ENCODE measurements at regions not wholly inside any gene's neighbourhood (a gene's known extent, or its start where the extent isn't known, plus 50 kb on each side); places are given as distances from the start of the nearest gene placed in this dataset.

DNA sequence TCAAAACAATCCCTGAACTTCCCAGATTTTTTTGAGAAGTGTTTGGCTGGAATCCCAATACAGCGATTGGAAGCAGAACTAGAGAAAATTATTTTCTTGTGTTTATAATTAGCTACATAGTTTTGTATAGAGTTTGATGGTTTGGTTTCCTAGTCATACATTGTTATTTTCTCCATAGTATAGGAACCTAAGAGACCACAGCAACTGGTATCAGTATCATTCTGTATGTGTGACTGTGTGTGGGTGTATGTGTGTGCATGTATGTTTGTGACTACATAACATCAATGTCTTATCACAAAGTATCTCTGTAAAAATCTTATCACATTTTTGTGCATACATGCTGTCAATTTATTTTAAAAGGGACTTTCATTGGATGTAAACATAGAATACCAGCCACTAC is 780.5 kb downstream of the MRPL39 start:
- TF ChIP-seq CTCF (IDR thresholded peaks at IDR 0.05; ENCODE audit: low read length) (no peak), EZH2 (optimal IDR thresholded peaks at IDR 0.05; ENCODE audit: low read depth, low read length) (no peak)
